Esophagus squamous epithelium (tissue), 4 donors: ENCODE measurements at regions not wholly inside any gene's neighbourhood (a gene's known extent, or its start where the extent isn't known, plus 50 kb on each side); places are given as distances from the start of the nearest gene placed in this dataset.

Experiments used
- POLR2A ChIP-seq, 4 donors: fragments of 450-650 bp; IDR thresholded peaks; one replicate each; pipeline ENCODE4 v1.6.1; 2017; ENCODE audit warnings: antibody characterized with exemption in 4 of 4, mild to moderate bottlenecking in 4 of 4, moderate library complexity in 3 of 4
- TF ChIP-seq, protein P1 (sequence below), 6 experiments: fragments of 450-650 bp in 4 of 6; fragments of 200-600 bp in 2 of 6; sonication (generic) in 2 of 6; IDR thresholded peaks; one replicate each; pipeline ENCODE4 v1.5.1; 2016 to 2019; ENCODE audit warnings: antibody characterized with exemption in 6 of 6, mild to moderate bottlenecking in 4 of 6, moderate library complexity in 4 of 6

DNA sequence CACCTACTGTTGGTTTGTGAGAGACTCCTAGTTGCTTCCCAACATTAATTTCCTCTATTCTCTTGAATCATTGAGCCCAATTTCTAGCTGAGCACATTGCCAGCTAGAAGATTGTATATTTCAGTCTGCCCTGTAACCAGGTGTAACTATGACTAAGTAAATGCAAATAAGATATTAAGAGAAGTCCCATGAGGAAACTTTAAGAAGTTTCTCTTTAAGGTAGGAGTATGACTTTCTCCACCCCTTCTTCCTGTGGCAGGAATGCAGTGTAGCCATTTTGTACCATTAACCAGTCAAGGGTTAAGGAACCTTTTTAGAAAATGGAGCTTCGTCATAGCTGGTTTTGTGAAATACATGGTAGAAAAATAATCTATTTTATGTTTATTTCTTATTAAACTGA, 534.2 kb upstream of the RGS18 start:
- TF ChIP-seq, protein P1, sequence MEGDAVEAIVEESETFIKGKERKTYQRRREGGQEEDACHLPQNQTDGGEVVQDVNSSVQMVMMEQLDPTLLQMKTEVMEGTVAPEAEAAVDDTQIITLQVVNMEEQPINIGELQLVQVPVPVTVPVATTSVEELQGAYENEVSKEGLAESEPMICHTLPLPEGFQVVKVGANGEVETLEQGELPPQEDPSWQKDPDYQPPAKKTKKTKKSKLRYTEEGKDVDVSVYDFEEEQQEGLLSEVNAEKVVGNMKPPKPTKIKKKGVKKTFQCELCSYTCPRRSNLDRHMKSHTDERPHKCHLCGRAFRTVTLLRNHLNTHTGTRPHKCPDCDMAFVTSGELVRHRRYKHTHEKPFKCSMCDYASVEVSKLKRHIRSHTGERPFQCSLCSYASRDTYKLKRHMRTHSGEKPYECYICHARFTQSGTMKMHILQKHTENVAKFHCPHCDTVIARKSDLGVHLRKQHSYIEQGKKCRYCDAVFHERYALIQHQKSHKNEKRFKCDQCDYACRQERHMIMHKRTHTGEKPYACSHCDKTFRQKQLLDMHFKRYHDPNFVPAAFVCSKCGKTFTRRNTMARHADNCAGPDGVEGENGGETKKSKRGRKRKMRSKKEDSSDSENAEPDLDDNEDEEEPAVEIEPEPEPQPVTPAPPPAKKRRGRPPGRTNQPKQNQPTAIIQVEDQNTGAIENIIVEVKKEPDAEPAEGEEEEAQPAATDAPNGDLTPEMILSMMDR (IDR thresholded peaks at IDR 0.05), result no peak
- no peak for TF ChIP-seq POLR2A (IDR thresholded peaks at IDR 0.05)
